ENCODE measurements at regions not wholly inside any gene's neighbourhood (a gene's known extent, or its start where the extent isn't known, plus 50 kb on each side); places are given as distances from the start of the nearest gene placed in this dataset.

- no peak for TF ChIP-seq CTCF (IDR thresholded peaks at IDR 0.05; ENCODE audit: low read depth, low read length)
- DNase-seq (ENCODE audit: extremely low read depth, low read depth), result no peak
These were observed 465.3 kb downstream of the EIPR1 start for GRCh38 chr2:2912293-2912692.

GRCh38 chr2:2910259-2910658 is 467.4 kb downstream of the EIPR1 start:
- DNase-seq (ENCODE audit: extremely low read depth, low read depth), result no peak
- TF ChIP-seq CTCF (IDR thresholded peaks at IDR 0.05; ENCODE audit: low read depth, low read length), result no peak

GRCh38 chr2:2909086-2910035 is 468.3 kb downstream of the EIPR1 start:
- no peak for TF ChIP-seq CTCF (IDR thresholded peaks at IDR 0.05; ENCODE audit: low read depth, low read length)
- DNase-seq (ENCODE audit: extremely low read depth, low read depth), result no peak

- TF ChIP-seq CTCF (IDR thresholded peaks at IDR 0.05; ENCODE audit: low read depth, low read length), result no peak
These were observed 471.5 kb downstream of the EIPR1 start for GRCh38 chr2:2906091-2906490.

GRCh38 chr2:2904721-2905350 is 472.8 kb downstream of the EIPR1 start:
- TF ChIP-seq CTCF (IDR thresholded peaks at IDR 0.05; ENCODE audit: low read depth, low read length), result no peak
- DNase-seq (ENCODE audit: extremely low read depth, low read depth), result no peak

More at GRCh38 chr2:2906091-2906490, 471.5 kb downstream of the EIPR1 start:
- no peak for DNase-seq (ENCODE audit: extremely low read depth, low read depth)

GRCh38 chr2:2902547-2903281 is 474.9 kb downstream of the EIPR1 start:
- no peak for DNase-seq (ENCODE audit: extremely low read depth, low read depth)
- no peak for TF ChIP-seq CTCF (IDR thresholded peaks at IDR 0.05; ENCODE audit: low read depth, low read length)

All from AG09319 (cell line).